ENCODE measurements at regions not wholly inside any gene's neighbourhood (a gene's known extent, or its start where the extent isn't known, plus 50 kb on each side); places are given as distances from the start of the nearest gene placed in this dataset.
A peak's percentile ranks its signal among the peaks of the same experiment; 100 is the strongest.

GRCh38 chr6:170025935-170026750 is 264.7 kb downstream of the DLL1 start:
- DNase-seq, result no peak

GRCh38 chr6:170025341-170025911 is 265.5 kb downstream of the DLL1 start:
- no peak for DNase-seq

DNA sequence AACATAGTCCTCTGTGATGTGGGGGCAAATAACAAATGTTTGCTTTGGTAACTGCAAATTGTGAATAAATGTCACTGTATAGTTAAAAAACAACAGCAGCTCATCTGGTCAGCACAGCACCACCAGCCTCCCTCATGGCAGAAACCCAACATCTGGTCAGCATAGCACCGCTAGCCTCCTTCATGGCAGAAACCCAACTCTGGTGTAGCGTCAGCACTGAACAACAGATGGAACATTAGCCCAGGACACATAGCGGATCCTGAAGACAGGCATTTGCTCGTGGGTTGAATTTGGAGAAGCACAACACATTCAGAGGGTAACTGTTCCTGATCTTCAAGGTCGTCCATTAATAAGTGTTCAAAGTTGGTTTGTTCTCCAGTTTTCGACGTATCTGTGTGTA is 265.9 kb downstream of the DLL1 start:
- DNase-seq, result peak; percentile 30

DNA sequence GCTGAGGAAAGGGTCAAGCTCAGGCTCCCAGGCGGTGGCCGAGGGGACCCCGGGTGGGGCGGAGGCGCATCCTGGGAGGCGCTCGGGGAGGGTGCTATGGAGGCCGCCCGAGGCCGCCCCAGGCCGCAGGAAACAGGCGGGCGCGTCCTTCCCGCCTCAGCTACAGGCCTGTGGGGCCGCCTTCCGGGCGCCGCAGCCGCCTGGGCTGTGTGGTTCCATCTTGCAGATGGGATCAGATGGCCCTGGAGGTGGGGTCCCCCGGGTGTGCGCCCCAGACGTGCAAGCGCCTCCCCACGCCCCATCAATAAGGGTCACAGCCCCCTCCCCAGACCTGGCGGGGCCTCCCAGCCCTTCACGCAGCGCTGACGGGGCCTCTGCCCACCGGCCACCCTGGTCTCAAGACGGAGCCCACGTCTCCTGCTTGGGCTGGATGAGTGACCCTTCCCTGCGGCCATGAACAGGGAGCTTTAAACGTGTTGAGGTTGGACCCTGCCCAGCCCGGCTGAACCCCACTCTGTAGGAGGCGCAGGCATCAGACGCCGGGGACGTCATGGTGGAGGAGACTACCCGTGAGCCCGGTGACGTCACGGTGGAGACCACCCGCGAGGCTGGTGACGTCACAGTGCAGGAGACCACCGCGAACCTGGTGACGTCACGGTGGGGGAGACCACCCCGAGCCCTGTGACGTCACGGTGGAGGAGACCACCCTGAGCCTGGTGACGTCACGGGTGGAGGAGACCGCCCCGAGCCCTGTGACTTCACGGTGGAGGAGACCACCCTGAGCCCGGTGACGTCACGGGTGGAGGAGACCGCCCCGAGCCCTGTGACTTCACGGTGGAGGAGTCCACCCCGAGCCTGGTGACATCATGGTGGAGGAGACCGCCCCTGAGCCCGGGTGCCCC is 267.0 kb downstream of the DLL1 start:
- no peak for DNase-seq

GRCh38 chr6:170022827-170023619 is 267.9 kb downstream of the DLL1 start:
- no peak for DNase-seq

GRCh38 chr6:170022291-170022722 is 268.6 kb downstream of the DLL1 start:
- DNase-seq, result no peak

- DNase-seq, result no peak
Measured at GRCh38 chr6:170021579-170021978, 269.3 kb downstream of the DLL1 start.

- DNase-seq, result no peak
Measured at GRCh38 chr6:170019818-170020583, 268.6 kb downstream of the ERMARD start.

- no peak for DNase-seq
Measured at GRCh38 chr6:170018936-170019817, 267.8 kb downstream of the ERMARD start.

- DNase-seq, result no peak
Measured at GRCh38 chr6:170018422-170018935, 267.1 kb downstream of the ERMARD start.

DNA sequence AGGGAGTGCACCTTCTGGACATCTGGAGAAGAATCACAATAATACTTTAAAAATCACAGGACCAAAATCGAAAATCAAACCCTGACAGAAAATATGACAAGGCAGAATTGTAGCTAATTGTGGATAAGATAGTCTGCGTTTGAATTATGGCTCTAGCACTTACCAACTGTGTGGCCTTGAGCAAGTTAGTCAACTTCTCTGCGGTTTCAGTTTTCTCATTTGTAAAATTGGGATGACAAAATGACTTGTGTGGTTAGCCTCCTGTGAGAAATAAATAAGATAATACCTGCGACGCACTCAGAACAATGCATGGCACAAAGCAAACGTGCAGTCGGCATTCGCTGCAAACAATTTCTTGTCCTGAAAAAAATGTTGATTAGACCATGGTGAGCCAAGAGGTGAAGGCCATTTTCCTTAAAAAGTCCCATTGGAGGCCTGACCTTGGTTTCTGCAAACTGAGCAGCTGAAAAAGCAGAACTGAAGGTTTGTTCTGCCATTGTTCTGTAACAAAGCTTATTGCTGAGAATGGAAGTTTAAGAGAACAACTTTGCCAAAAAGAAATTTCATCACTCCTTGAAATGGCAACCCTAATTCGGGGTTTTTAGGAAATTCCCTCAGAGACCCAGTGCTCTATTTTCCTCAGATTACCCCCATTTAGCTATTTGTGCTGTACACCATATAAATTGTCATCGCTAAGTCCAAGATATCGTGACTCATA is 266.3 kb downstream of the ERMARD start:
- no peak for DNase-seq

GRCh38 chr6:170013815-170014214 is 262.4 kb downstream of the ERMARD start:
- no peak for DNase-seq

DNA sequence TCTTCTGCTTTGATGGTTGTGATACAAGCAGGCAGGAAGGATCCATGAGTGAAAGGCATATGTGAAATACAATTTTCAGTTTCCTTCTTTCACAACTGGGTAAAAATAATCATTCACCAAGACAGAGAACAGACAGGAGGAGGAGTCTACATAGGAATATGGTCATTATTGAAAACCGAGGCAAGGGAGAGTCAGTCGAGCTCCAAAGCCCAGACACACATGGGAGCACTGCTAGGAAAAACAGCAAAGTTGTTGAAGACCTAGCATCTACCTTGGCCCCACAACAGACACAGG is 260.6 kb downstream of the ERMARD start:
- DNase-seq, result no peak

GRCh38 chr6:170011204-170012036 is 260.0 kb downstream of the ERMARD start:
- no peak for DNase-seq

- DNase-seq, result no peak
Measured at GRCh38 chr6:170010665-170011203, 259.3 kb downstream of the ERMARD start.

DNA sequence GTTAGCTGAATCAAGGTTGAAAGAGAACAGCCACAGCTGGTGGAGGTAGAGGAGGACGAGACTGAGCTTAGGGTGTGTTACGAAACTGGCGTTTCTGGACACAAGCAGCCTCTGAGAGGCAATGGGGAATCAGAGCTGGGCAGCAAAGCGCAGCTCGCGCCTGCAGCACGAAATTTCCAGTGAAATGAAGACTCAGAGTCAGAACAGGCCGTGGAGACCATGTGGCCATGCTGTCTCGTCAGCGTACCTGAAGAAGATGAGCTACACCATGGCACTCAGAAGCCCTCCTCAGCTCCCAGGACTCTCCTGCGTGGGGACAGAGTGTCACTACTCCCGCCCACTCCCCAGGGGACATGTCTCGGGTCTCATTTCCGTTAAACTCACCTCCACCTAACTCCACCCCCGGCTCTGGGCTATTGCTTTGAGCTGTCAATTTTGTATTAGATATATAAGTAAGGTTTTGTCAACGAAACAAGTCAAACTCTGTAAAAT is 256.9 kb downstream of the ERMARD start:
- no peak for DNase-seq

DNA sequence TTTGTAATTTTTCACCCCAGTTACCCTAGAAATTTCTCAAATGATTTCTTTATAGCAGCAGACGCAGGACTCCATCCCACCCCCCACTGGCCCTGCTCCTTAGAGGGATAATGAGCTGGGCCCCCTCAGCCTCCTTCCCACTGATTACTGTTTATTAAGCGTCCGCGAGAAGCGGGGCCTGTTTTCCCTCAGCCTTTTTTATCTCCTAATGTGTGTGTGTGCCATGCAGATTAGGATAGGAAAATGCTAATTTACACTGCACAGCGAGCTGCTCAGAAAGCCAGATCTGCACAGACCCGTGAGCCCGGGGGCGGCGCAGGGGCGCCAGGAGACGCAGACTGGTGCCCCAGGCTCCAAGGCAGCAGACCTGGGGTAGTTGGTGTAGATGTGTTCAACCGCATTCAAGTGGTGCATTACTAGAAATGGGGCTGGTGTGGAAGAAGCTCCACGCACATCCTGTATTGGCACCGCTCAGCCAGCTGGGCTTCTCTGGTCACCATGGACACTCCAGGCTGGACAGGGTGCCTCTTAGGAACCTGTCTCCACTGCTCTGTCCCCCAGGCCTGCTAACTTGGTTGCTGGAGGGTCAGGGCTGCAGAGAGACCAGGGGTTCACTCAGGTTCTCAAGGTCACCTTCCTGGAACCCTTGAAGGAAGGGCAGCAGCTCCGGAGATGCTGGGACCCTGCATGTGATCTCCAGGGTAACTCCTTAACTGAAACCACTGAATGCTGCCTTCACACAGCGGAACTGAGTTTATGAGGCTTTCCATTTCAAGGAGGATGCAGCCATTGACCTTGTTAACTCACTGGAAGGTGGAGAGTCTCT is 256.3 kb downstream of the ERMARD start:
- DNase-seq, result no peak

All from NCI-H1694 (cell line).